22Rv1 (cell line): ENCODE measurements at regions not wholly inside any gene's neighbourhood (a gene's known extent, or its start where the extent isn't known, plus 50 kb on each side); places are given as distances from the start of the nearest gene placed in this dataset.

Source experiments
- ZFX ChIP-seq: fragments of 450-650 bp; IDR thresholded peaks from 2 replicates; pipeline ENCODE4 v1.6.1; 2017; ENCODE audit warnings: antibody characterized with exemption, borderline replicate concordance
- TF ChIP-seq, protein P1 (sequence below): fragments of 450-650 bp; IDR thresholded peaks from 2 replicates; pipeline ENCODE4 v1.5.1; 2017; ENCODE audit warnings: mild to moderate bottlenecking

DNA sequence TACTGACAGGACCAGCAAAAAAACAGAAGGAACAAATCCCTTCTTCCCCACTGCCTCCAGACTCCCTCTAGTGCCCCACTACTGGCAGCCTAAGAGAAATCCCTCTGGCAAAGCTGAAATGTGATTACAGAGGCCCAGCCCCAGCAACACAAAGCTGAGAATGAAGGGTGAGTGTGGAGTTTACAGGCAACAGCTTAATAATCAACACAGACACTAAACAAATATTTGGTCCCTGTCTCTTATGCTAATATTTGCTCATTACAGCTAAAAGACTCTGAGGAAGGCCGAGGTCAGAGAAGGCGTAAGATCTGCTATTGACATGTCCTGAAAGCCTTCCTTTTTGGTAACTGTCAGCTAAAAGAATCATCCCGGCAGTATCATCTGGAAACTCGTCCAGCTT, 308.5 kb upstream of the RASGRP1 start:
- TF ChIP-seq, protein P1, sequence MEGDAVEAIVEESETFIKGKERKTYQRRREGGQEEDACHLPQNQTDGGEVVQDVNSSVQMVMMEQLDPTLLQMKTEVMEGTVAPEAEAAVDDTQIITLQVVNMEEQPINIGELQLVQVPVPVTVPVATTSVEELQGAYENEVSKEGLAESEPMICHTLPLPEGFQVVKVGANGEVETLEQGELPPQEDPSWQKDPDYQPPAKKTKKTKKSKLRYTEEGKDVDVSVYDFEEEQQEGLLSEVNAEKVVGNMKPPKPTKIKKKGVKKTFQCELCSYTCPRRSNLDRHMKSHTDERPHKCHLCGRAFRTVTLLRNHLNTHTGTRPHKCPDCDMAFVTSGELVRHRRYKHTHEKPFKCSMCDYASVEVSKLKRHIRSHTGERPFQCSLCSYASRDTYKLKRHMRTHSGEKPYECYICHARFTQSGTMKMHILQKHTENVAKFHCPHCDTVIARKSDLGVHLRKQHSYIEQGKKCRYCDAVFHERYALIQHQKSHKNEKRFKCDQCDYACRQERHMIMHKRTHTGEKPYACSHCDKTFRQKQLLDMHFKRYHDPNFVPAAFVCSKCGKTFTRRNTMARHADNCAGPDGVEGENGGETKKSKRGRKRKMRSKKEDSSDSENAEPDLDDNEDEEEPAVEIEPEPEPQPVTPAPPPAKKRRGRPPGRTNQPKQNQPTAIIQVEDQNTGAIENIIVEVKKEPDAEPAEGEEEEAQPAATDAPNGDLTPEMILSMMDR = peak; percentile 28
- no peak for TF ChIP-seq ZFX
